ENCODE measurements at regions not wholly inside any gene's neighbourhood (a gene's known extent, or its start where the extent isn't known, plus 50 kb on each side); places are given as distances from the start of the nearest gene placed in this dataset.

DNA sequence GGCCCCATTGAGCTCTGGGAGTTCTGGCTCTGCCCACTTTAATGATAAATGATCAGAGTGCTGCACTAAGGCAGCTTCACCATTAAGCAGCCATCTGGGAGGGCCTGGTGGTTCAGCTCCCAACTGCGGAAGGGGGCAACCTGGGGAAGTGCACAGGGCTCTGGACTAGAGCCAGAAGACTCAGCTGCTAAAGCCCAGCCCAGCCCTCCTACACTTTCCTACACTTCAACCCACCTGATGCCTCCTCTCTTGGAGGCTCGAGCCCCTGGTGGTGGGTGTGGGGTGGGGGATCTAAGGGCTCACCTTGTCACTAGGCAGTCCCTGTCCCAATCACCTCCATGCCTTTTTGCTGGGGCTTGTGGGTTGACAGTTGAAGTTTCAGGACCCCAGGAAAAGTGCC is 60.6 kb upstream of the ANTXRL start (continued):
- TF ChIP-seq, protein P1, sequence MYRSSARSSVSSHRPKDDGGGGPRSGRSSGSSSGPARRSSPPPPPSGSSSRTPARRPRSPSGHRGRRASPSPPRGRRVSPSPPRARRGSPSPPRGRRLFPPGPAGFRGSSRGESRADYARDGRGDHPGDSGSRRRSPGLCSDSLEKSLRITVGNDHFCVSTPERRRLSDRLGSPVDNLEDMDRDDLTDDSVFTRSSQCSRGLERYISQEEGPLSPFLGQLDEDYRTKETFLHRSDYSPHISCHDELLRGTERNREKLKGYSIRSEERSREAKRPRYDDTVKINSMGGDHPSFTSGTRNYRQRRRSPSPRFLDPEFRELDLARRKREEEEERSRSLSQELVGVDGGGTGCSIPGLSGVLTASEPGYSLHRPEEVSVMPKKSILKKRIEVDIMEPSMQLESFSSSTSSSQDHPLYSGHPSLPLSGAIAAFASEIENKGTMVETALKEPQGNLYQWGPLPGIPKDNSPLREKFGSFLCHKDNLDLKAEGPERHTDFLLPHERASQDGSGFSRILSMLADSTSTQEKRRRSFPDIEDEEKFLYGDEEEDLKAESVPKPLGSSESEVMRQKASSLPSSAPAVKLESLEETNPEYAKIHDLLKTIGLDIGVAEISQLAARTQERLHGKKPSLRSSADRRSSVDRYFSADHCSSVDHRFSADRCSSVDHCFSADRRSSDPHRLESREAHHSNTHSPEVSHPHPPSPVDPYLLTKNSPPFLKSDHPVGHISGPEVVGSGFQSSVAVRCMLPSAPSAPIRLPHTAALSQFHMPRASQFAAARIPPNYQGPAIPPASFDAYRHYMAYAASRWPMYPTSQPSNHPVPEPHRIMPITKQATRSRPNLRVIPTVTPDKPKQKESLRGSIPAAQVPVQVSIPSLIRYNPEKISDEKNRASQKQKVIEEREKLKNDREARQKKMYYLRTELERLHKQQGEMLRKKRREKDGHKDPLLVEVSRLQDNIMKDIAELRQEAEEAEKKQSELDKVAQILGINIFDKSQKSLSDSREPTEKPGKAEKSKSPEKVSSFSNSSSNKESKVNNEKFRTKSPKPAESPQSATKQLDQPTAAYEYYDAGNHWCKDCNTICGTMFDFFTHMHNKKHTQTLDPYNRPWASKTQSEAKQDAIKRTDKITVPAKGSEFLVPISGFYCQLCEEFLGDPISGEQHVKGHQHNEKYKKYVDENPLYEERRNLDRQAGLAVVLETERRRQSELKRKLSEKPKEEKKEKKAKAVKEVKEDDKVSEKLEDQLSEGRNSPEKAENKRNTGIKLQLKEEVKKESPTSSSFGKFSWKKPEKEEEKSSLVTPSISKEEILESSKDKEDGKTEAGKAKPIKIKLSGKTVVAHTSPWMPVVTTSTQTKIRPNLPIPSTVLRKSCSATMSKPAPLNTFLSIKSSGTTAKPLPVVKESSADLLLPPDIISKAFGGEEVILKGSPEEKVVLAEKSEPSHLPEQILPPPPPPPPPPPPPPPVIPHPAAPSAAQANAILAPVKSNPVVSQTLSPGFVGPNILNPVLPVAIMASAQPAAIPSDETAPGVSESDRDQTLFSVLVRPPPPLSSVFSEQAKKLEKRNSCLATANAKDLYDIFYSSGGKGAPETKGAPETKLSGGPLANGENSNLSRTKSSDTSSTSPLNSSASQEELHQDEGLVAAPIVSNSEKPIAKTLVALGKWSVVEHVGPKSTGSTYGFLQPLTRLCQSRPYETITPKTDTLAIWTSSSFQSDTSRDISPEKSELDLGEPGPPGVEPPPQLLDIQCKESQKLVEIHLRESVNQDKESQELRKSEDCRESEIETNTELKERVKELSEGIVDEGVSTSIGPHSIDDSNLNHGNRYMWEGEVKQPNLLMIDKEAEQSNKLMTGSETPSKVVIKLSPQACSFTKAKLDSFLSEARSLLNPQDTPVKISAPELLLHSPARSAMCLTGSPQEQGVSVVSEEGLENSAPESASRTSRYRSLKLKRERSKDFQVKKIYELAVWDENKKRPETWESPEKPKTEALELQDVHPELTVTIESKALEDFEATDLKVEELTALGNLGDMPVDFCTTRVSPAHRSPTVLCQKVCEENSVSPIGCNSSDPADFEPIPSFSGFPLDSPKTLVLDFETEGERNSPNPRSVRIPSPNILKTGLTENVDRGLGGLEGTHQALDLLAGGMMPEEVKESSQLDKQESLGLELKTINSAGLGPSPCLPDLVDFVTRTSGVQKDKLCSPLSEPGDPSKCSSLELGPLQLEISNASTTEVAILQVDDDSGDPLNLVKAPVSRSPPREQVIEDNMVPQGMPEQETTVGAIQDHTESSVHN (IDR thresholded peaks at IDR 0.05; ENCODE audit: borderline replicate concordance in 1 of 2, low read depth in 1 of 2): no peak
- TF ChIP-seq PRPF4 (IDR thresholded peaks at IDR 0.05; ENCODE audit: insufficient read depth, low read depth, low read length, poor library complexity, severe bottlenecking) (no peak), RNF219 (CRISPR knock-in tag; IDR thresholded peaks at IDR 0.05) (no peak), SMC3 (conservative IDR thresholded peaks at IDR 0.05; ENCODE audit: insufficient read depth, low read depth, low read length) (no peak), NFIC (IDR thresholded peaks at IDR 0.05) (0 out of 2 replicates have a peak, but pooled peaks have one; percentile 22)

Measured in K562 (cell line).